ENCODE measurements at regions not wholly inside any gene's neighbourhood (a gene's known extent, or its start where the extent isn't known, plus 50 kb on each side); places are given as distances from the start of the nearest gene placed in this dataset.

GRCh38 chr9:13735181-13735580 is 455.7 kb upstream of the MPDZ start:
- TF ChIP-seq POLR2A (IDR thresholded peaks at IDR 0.05): no peak
- no peak for TF ChIP-seq POLR2AphosphoS5 (IDR thresholded peaks at IDR 0.05)
- TF ChIP-seq CTCF (IDR thresholded peaks at IDR 0.05): no peak
- TF ChIP-seq EP300 (IDR thresholded peaks at IDR 0.05): no peak
- intact Hi-C loops (cut with DNase I; ENCODE audit: low total_unique reads): no loop called here
- Histone ChIP-seq H3K9me3 (no peaks in the 10 kb centered on the region), H3K27me3 (no peaks in the 10 kb centered on the region), H3K27ac (no peak overlapping the region), H3K36me3 (no peaks in the 10 kb centered on the region), H3K4me3 (no peak overlapping the region), H3K4me1 (no peaks in the 10 kb centered on the region)
- WGBS, 5 donors: 63 to 90% (median 86%) methylated on average over 5 of the region's 5 CpGs
- DNase-seq: peak in 1 of 2 donors; percentile 9

- H3K27ac ChIP-seq: no peak overlapping the region
- DNase-seq: no peak
- H3K9me3 ChIP-seq: no peaks in the 10 kb centered on the region
- H3K4me1 ChIP-seq: no peaks in the 10 kb centered on the region
- 84 to 90% (median 86%) methylated on average over 3 of the region's 3 CpGs for WGBS, 5 donors
- no peaks in the 10 kb centered on the region for H3K27me3 ChIP-seq
- H3K36me3 ChIP-seq: no peaks in the 10 kb centered on the region
- TF ChIP-seq POLR2AphosphoS5 (IDR thresholded peaks at IDR 0.05) (no peak), POLR2A (IDR thresholded peaks at IDR 0.05) (no peak), EP300 (IDR thresholded peaks at IDR 0.05) (no peak), CTCF (IDR thresholded peaks at IDR 0.05) (no peak)
- intact Hi-C loops (cut with DNase I; ENCODE audit: low total_unique reads): no loop called here
- H3K4me3 ChIP-seq: no peak overlapping the region
These were observed 455.1 kb upstream of the MPDZ start for GRCh38 chr9:13734601-13735000.

- H3K27me3 ChIP-seq: no peaks in the 10 kb centered on the region
- no peak for DNase-seq
- H3K27ac ChIP-seq: no peak overlapping the region
- no peak overlapping the region for H3K4me3 ChIP-seq
- TF ChIP-seq POLR2A (IDR thresholded peaks at IDR 0.05) (no peak), POLR2AphosphoS5 (IDR thresholded peaks at IDR 0.05) (no peak), EP300 (IDR thresholded peaks at IDR 0.05) (no peak), CTCF (IDR thresholded peaks at IDR 0.05) (no peak)
- intact Hi-C loops (cut with DNase I; ENCODE audit: low total_unique reads): no loop called here
- H3K9me3 ChIP-seq: no peaks in the 10 kb centered on the region
- H3K36me3 ChIP-seq: no peaks in the 10 kb centered on the region
- no peaks in the 10 kb centered on the region for H3K4me1 ChIP-seq
These were observed 452.8 kb upstream of the MPDZ start for GRCh38 chr9:13732290-13732689.

GRCh38 chr9:13731637-13732036 is 452.1 kb upstream of the MPDZ start:
- Histone ChIP-seq H3K27me3 (no peaks in the 10 kb centered on the region), H3K36me3 (no peaks in the 10 kb centered on the region), H3K9me3 (no peaks in the 10 kb centered on the region), H3K4me3 (no peak overlapping the region), H3K27ac (no peak overlapping the region), H3K4me1 (no peaks in the 10 kb centered on the region)
- TF ChIP-seq CTCF (IDR thresholded peaks at IDR 0.05) (no peak), POLR2A (IDR thresholded peaks at IDR 0.05) (no peak), EP300 (IDR thresholded peaks at IDR 0.05) (no peak), POLR2AphosphoS5 (IDR thresholded peaks at IDR 0.05) (no peak)
- 0 to 89% (median 55%) methylated on average over 2 of the region's 2 CpGs for WGBS, 5 donors
- intact Hi-C loops (cut with DNase I; ENCODE audit: low total_unique reads): no loop called here
- DNase-seq: no peak

All from stomach (tissue), 8 donors.